ENCODE measurements at regions not wholly inside any gene's neighbourhood (a gene's known extent, or its start where the extent isn't known, plus 50 kb on each side); places are given as distances from the start of the nearest gene placed in this dataset.

DNA sequence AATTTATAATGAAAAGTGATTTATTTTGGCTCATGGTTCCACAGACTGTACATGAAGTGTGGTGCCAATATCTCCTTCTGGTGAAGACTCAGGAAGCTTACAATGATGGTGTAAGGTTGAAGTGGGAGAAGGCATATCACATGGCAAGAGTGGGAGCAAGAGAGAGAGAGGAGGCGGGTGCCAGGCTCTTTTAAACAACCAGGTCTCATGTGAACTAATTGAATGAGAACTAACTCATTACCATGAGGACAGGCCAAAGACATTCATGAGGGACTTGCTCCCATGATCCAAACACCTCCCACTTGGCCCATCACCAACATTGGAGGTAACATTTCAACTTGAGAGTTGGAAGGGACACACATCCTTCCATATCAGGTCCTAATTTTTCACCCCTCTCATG is 155.2 kb downstream of the SLC38A4 start:
- Histone ChIP-seq H3K27ac (ENCODE audit: low read depth, low read length) (peak overlapping the region; percentile 24; the same call in 1 of the 2 replicates), H3K23me2 (ENCODE audit: low read depth, low read length) (no peaks in the 10 kb centered on the region), H3K14ac (ENCODE audit: insufficient read length) (no peak overlapping the region), H2BK5ac (ENCODE audit: low read depth, low read length) (peak overlapping the region; percentile 66; the same call in 1 of the 2 replicates), H3K9me3 (ENCODE audit: insufficient read depth in 2 of 2, low read depth in 1 of 2, low read length in 1 of 2) (peaks cover 0 to 28% of the 10 kb centered on the region in 2 experiments; a peak in 2 of 4 replicates), H3K27me3 (replicated peaks in 1 of 4; ENCODE audit: control insufficient read depth in 3 of 4, extremely low read depth in 1 of 4, insufficient read depth in 3 of 4, low read length in 3 of 4) (no peaks in the 10 kb centered on the region), H2BK15ac (ENCODE audit: low read length) (no peak overlapping the region), H3K56ac (replicated peaks; ENCODE audit: insufficient read length, low read depth, low read length) (no peak overlapping the region), H3K4me1 (replicated peaks in 1 of 4; ENCODE audit: control insufficient read depth in 3 of 4, insufficient read depth in 4 of 4, low read length in 3 of 4) (peaks cover 0 to 10% (median 1%) of the 10 kb centered on the region in 4 experiments; a peak in 4 of 7 replicates), H3K18ac (ENCODE audit: extremely low read depth, low read length) (peak overlapping the region; percentile 64; the same call in 1 of the 2 replicates), H2BK20ac (ENCODE audit: low read length) (peak overlapping the region; percentile 24; the same call in 1 of the 2 replicates), H3K79me1 (ENCODE audit: low read depth, low read length) (no peaks in the 10 kb centered on the region), H3K36me3 (ENCODE audit: control insufficient read depth in 2 of 4, insufficient read depth in 4 of 4, low read length in 3 of 4) (no peaks in the 10 kb centered on the region), H3K79me2 (ENCODE audit: control insufficient read depth in 1 of 2, insufficient read depth in 2 of 2, low read length in 2 of 2) (no peaks in the 10 kb centered on the region), H3K4ac (replicated peaks; ENCODE audit: insufficient read length, low read depth, low read length) (no peak overlapping the region), H2AFZ (ENCODE audit: low read length) (no peak overlapping the region), H3K4me3 (ENCODE audit: extremely low read depth in 1 of 4, insufficient read depth in 2 of 4, low read depth in 3 of 4, low read length in 4 of 4) (peak overlapping the region in 1 of 4 experiments; percentile 38; a peak in 1 of 8 replicates), H2BK12ac (ENCODE audit: low read depth, low read length) (peak overlapping the region; percentile 45; the same call in 1 of the 2 replicates), H3K9ac (replicated peaks in 1 of 4; ENCODE audit: extremely low read depth in 1 of 4, low read depth in 3 of 4, low read length in 3 of 4) (no peak overlapping the region), H3K4me2 (ENCODE audit: insufficient read depth in 1 of 2, low read depth in 2 of 2, low read length in 2 of 2) (no peak overlapping the region), H2BK120ac (replicated peaks; ENCODE audit: low read depth, low read length) (peak overlapping the region; percentile 39), H4K91ac (replicated peaks; ENCODE audit: insufficient read length, low read length) (peak overlapping the region; percentile 37), H3K23ac (ENCODE audit: insufficient read length) (no peak overlapping the region), H4K8ac (ENCODE audit: extremely low read depth, insufficient read depth, low read length) (no peak overlapping the region), H2AK5ac (ENCODE audit: low read depth, low read length) (no peak overlapping the region), H4K5ac (ENCODE audit: insufficient read length, low read depth, low read length) (no peak overlapping the region), H4K20me1 (replicated peaks in 1 of 2; ENCODE audit: control insufficient read depth in 1 of 2, insufficient read depth in 2 of 2, low read length in 2 of 2) (no peaks in the 10 kb centered on the region)
- WGBS, 2 experiments (ENCODE audit: extremely low coverage in 1 of 2, insufficient coverage in 1 of 2, insufficient read length in 1 of 2, insufficient replicate concordance in 2 of 2, low coverage in 1 of 2, low lambda C conversion rate in 2 of 2, missing lambda C conversion rate in 1 of 2) = 86% methylated on average over 1 of the region's 1 CpG; no CpG with 5 or more reads in 1 of the 2 experiments
- POLR2A ChIA-PET (ENCODE audit: partially characterized antibody) = interaction anchor here (1.4 to 2.6 kb wide), 2 partner anchors 299 to 401 kb away, joined by 6 to 18 read pairs; partner anchors contain the start of genes SLC38A1 and SLC38A2
- CTCF ChIA-PET (ENCODE audit: partially characterized antibody) = interaction anchor here (1.7 kb wide), 1 partner anchor 66 kb away, joined by 3 read pairs; no protein-coding TSS in a partner anchor
- DNase-seq (ENCODE audit: low read depth in 1 of 2, low spot score in 2 of 2) = no peak
- no peak for FAIRE-seq
- TF ChIP-seq TEAD4 (IDR thresholded peaks at IDR 0.05; ENCODE audit: low read depth, low read length) (no peak), CHD1 (IDR thresholded peaks at IDR 0.05; ENCODE audit: low read depth, low read length) (no peak), PHF8 (conservative IDR thresholded peaks at IDR 0.05; ENCODE audit: low read depth, low read length) (no peak), SAP30 (IDR thresholded peaks at IDR 0.05; ENCODE audit: insufficient read depth, insufficient replicate concordance, low read length) (no peak), HDAC6 (IDR thresholded peaks at IDR 0.05; ENCODE audit: low read depth, low read length) (no peak), JUND (IDR thresholded peaks at IDR 0.05; ENCODE audit: low read length) (no peak), POLR2A (IDR thresholded peaks at IDR 0.05; ENCODE audit: control extremely low read depth in 1 of 2, low read depth in 2 of 2, low read length in 2 of 2) (no peak), ASH2L (IDR thresholded peaks at IDR 0.05; ENCODE audit: low read length) (no peak), SRF (IDR thresholded peaks at IDR 0.05; ENCODE audit: low read depth, low read length) (no peak), CTBP2 (IDR thresholded peaks at IDR 0.05; ENCODE audit: borderline replicate concordance, insufficient read depth, insufficient read length, low read length) (no peak), HDAC2 (IDR thresholded peaks at IDR 0.05; ENCODE audit: borderline replicate concordance in 1 of 2, low read depth in 2 of 2, low read length in 2 of 2) (no peak), RAD21 (IDR thresholded peaks at IDR 0.05 in 1 of 2, conservative IDR thresholded peaks at IDR 0.05 in 1 of 2; ENCODE audit: low read depth in 2 of 2, low read length in 2 of 2) (no peak)
